Putamen (tissue), 1 donor: ENCODE measurements at regions not wholly inside any gene's neighbourhood (a gene's known extent, or its start where the extent isn't known, plus 50 kb on each side); places are given as distances from the start of the nearest gene placed in this dataset.

Experiments used
- DNase-seq: peaks from one replicate; pipeline ENCODE4 v3.0.0-alpha.2; 2016; ENCODE audit warnings: low spot score

DNA sequence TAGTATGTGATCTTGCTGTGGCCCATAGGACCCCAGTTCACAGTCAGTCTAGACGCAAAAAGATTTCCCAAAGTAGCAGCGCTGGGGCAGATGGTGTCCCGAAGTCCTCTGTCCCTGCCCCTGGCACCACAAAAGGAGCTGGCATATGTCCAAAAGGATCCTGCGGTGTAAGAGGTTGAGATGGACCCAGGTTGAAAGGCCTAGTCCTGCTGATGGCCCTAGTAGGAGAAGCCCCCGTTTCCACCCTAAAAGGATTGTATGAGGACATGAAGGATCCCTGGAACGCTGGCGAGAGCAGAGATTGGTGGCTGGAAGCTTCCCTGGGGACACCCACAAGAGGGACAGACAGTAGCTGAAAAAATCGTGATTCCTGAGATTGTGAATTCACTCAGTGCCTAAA is 58.0 kb upstream of the DCAF8L1 start:
- no peak for DNase-seq
